ENCODE measurements at regions not wholly inside any gene's neighbourhood (a gene's known extent, or its start where the extent isn't known, plus 50 kb on each side); places are given as distances from the start of the nearest gene placed in this dataset.

DNA sequence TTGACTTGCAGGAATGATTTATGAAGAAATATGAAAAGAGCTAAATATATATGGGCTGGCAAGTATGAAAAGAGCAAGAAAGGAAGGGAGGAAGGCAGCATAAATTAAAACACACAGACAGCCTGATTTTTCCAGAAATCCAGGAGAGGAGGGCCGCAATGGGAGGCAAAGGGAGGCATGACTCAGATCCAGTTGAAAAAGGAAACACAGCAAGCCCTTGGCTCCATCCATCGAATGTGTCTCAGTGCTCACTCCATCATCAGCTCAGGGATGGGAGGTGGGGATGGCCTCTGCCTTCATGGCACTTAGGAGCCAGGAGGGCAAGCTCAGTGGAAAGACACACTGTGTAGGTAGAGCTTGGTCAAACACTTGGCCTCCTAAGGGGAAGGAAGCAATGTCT lies 75.7 kb upstream of the PDZD8 start:
- peaks cover 0 to 13% (median 11%) of the 10 kb centered on the region in 4 donors for H3K9me3 ChIP-seq
- no peaks in the 10 kb centered on the region for H3K36me3 ChIP-seq
- peaks cover 0 to 22% (median 0%) of the 10 kb centered on the region in 3 donors for H3K27me3 ChIP-seq
- DNase-seq: no peak
- 56 to 96% (median 85%) methylated on average over 2 of the region's 2 CpGs for WGBS, 5 donors
- no peaks in the 10 kb centered on the region for H3K4me1 ChIP-seq
- TF ChIP-seq POLR2AphosphoS5 (IDR thresholded peaks at IDR 0.05) (no peak), POLR2A (IDR thresholded peaks at IDR 0.05) (no peak), EP300 (IDR thresholded peaks at IDR 0.05) (no peak)
- TF ChIP-seq, protein P1, sequence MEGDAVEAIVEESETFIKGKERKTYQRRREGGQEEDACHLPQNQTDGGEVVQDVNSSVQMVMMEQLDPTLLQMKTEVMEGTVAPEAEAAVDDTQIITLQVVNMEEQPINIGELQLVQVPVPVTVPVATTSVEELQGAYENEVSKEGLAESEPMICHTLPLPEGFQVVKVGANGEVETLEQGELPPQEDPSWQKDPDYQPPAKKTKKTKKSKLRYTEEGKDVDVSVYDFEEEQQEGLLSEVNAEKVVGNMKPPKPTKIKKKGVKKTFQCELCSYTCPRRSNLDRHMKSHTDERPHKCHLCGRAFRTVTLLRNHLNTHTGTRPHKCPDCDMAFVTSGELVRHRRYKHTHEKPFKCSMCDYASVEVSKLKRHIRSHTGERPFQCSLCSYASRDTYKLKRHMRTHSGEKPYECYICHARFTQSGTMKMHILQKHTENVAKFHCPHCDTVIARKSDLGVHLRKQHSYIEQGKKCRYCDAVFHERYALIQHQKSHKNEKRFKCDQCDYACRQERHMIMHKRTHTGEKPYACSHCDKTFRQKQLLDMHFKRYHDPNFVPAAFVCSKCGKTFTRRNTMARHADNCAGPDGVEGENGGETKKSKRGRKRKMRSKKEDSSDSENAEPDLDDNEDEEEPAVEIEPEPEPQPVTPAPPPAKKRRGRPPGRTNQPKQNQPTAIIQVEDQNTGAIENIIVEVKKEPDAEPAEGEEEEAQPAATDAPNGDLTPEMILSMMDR (IDR thresholded peaks at IDR 0.05): no peak
- no peak overlapping the region for H3K4me3 ChIP-seq
- intact Hi-C loops (cut with DNase I; ENCODE audit: low total_unique reads): no loop called here
- H3K27ac ChIP-seq: no peak overlapping the region

DNA sequence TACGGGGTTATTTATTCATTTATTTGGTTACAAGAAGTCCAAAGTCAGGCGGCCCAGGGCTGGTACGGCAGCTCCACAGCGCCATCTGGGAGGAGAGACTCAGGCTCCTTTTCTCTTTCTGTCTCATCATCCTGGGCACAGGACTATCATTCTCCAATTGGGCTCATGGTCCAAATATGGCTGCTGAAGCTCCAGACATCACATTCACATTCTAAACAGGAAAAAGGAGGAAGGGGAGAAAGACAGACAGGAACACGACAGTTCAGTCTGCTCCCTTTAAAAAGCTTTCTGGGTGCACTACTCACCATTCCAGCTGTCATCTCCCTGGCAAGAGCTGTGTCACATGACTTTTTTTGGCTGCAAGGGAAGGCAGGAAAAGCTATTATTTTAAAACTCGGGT lies 74.4 kb upstream of the PDZD8 start:
- no peaks in the 10 kb centered on the region for H3K4me1 ChIP-seq
- peaks cover 0 to 16% (median 0%) of the 10 kb centered on the region in 3 donors for H3K27me3 ChIP-seq
- peak in 1 of 2 donors; percentile 28 for DNase-seq
- no peak overlapping the region for H3K4me3 ChIP-seq
- intact Hi-C loops (cut with DNase I; ENCODE audit: low total_unique reads): loop anchor here (10.0 kb wide), 1 partner anchor 235 kb away; no protein-coding TSS in a partner anchor
- TF ChIP-seq POLR2AphosphoS5 (IDR thresholded peaks at IDR 0.05) (no peak), EP300 (IDR thresholded peaks at IDR 0.05) (no peak), POLR2A (IDR thresholded peaks at IDR 0.05) (no peak)
- TF ChIP-seq, protein P1 (IDR thresholded peaks at IDR 0.05): no peak
- 68 to 76% (median 70%) methylated on average over 6 of the region's 6 CpGs for WGBS, 5 donors
- H3K27ac ChIP-seq: no peak overlapping the region
- no peaks in the 10 kb centered on the region for H3K36me3 ChIP-seq
- H3K9me3 ChIP-seq: peaks cover 0 to 13% (median 12%) of the 10 kb centered on the region in 4 donors

DNA sequence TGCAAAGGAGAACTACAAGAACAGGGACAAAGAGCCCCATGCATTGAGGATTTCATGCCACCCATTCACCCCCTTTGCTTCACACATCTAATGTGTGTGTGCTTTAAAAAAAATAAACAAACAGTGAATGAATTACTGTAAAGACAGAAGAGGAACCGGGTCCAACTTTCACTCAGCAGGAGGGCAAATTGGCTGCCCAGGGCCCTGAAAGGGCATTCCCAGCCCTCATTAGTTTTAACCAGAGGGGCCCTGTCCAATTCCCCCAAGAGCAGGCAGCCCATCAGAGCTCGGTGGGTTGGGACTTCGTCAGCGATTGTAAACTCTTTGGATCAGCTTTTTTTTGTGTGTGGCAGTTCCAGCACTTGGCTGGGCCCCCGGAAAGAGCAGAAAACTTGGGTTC lies 73.6 kb upstream of the PDZD8 start:
- WGBS, 5 donors: 27 to 48% (median 42%) methylated on average over 5 of the region's 5 CpGs
- no peaks in the 10 kb centered on the region for H3K4me1 ChIP-seq
- H3K27ac ChIP-seq: no peak overlapping the region
- intact Hi-C loops (cut with DNase I; ENCODE audit: low total_unique reads): loop anchor here (10.0 kb wide), 1 partner anchor 234 kb away; no protein-coding TSS in a partner anchor
- no peak overlapping the region for H3K4me3 ChIP-seq
- TF ChIP-seq, protein P1 (IDR thresholded peaks at IDR 0.05): no peak
- no peak for TF ChIP-seq EP300 (IDR thresholded peaks at IDR 0.05)
- TF ChIP-seq POLR2A (IDR thresholded peaks at IDR 0.05): no peak
- TF ChIP-seq POLR2AphosphoS5 (IDR thresholded peaks at IDR 0.05): no peak
- no peaks in the 10 kb centered on the region for H3K36me3 ChIP-seq
- no peak for DNase-seq
- peaks cover 0 to 11% (median 0%) of the 10 kb centered on the region in 3 donors for H3K27me3 ChIP-seq
- peaks cover 0 to 12% (median 11%) of the 10 kb centered on the region in 4 donors for H3K9me3 ChIP-seq

DNA sequence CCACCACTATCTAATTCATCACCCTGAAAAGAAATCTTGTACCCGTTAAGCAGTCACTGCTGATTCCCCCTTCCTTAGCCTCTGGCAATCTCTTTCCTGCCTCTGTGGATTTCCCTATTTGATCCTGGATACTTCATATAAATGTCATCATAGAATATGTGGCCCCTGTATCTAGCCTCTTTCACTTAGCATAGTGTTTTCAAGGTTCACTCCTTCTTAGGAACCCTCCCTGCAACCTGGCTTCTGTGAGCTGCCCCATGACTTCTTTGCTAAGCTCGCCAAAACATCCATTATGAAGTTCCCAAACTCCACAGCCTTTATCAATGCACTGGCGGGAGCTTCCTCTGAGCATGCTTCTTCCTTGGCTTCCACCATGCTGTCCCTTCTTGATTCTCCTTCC lies 70.8 kb upstream of the PDZD8 start:
- H3K4me1 ChIP-seq: peaks cover 0 to 8% (median 4%) of the 10 kb centered on the region in 4 donors
- intact Hi-C loops (cut with DNase I; ENCODE audit: low total_unique reads): loop anchor here (10.0 kb wide), 1 partner anchor 231 kb away; no protein-coding TSS in a partner anchor
- H3K4me3 ChIP-seq: no peak overlapping the region
- H3K36me3 ChIP-seq: no peaks in the 10 kb centered on the region
- H3K27ac ChIP-seq: no peak overlapping the region
- TF ChIP-seq POLR2A (IDR thresholded peaks at IDR 0.05) (no peak), POLR2AphosphoS5 (IDR thresholded peaks at IDR 0.05) (no peak), EP300 (IDR thresholded peaks at IDR 0.05) (no peak)
- TF ChIP-seq, protein P1 (IDR thresholded peaks at IDR 0.05): no peak
- peaks cover 0 to 4% (median 0%) of the 10 kb centered on the region in 4 donors for H3K9me3 ChIP-seq
- WGBS, 5 donors: 74 to 88% (median 87%) methylated on average over 3 of the region's 3 CpGs
- peaks cover 0 to 13% (median 0%) of the 10 kb centered on the region in 3 donors for H3K27me3 ChIP-seq
- DNase-seq: no peak
